PFSK-1 (cell line): ENCODE measurements at regions not wholly inside any gene's neighbourhood (a gene's known extent, or its start where the extent isn't known, plus 50 kb on each side); places are given as distances from the start of the nearest gene placed in this dataset.

ENCODE experiments used
- FOXP2 ChIP-seq: optimal IDR thresholded peaks from 2 replicates; pipeline ENCODE3; 2011; ENCODE audit warnings: borderline replicate concordance, control low read depth, inconsistent platforms; ENCODE audit not compliant: insufficient read depth; ENCODE audit errors: extremely low read length, extremely low read depth
- POLR2AphosphoS5 ChIP-seq: IDR thresholded peaks from 2 replicates; pipeline ENCODE4 v1.6.1; 2012; ENCODE audit warnings: low read depth, mild to moderate bottlenecking, control low read depth, low read length, moderate library complexity
- SIN3A ChIP-seq: IDR thresholded peaks from 2 replicates; pipeline ENCODE4 v1.6.1; 2012; ENCODE audit warnings: mild to moderate bottlenecking, low read length, moderate library complexity, borderline replicate concordance; ENCODE audit not compliant: insufficient read depth
- TAF1 ChIP-seq: IDR thresholded peaks from 2 replicates; pipeline ENCODE4 v1.6.1; 2012; ENCODE audit warnings: low read length, control low read depth, borderline replicate concordance; ENCODE audit not compliant: insufficient read depth
- TF ChIP-seq, protein P1 (sequence below), 2 experiments: IDR thresholded peaks; 2 replicates each; pipeline versions ENCODE4 v1.6.1 to v1.8.0; 2011 to 2012; ENCODE audit warnings: low read depth in 2 of 2, low read length in 2 of 2, control low read depth in 1 of 2, inconsistent platforms in 1 of 2, mild to moderate bottlenecking in 1 of 2, moderate library complexity in 1 of 2; ENCODE audit not compliant: insufficient read depth in 1 of 2

- TF ChIP-seq, protein P1, sequence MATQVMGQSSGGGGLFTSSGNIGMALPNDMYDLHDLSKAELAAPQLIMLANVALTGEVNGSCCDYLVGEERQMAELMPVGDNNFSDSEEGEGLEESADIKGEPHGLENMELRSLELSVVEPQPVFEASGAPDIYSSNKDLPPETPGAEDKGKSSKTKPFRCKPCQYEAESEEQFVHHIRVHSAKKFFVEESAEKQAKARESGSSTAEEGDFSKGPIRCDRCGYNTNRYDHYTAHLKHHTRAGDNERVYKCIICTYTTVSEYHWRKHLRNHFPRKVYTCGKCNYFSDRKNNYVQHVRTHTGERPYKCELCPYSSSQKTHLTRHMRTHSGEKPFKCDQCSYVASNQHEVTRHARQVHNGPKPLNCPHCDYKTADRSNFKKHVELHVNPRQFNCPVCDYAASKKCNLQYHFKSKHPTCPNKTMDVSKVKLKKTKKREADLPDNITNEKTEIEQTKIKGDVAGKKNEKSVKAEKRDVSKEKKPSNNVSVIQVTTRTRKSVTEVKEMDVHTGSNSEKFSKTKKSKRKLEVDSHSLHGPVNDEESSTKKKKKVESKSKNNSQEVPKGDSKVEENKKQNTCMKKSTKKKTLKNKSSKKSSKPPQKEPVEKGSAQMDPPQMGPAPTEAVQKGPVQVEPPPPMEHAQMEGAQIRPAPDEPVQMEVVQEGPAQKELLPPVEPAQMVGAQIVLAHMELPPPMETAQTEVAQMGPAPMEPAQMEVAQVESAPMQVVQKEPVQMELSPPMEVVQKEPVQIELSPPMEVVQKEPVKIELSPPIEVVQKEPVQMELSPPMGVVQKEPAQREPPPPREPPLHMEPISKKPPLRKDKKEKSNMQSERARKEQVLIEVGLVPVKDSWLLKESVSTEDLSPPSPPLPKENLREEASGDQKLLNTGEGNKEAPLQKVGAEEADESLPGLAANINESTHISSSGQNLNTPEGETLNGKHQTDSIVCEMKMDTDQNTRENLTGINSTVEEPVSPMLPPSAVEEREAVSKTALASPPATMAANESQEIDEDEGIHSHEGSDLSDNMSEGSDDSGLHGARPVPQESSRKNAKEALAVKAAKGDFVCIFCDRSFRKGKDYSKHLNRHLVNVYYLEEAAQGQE (IDR thresholded peaks at IDR 0.05; ENCODE audit: insufficient read depth in 1 of 2, low read depth in 2 of 2, low read length in 2 of 2) = no peak
- TF ChIP-seq POLR2AphosphoS5 (no peak), TAF1 (no peak), FOXP2 (no peak), SIN3A (no peak)
These were observed 197.7 kb downstream of the NRP2 start for GRCh38 chr2:205880048-205880447.

- TF ChIP-seq TAF1 (no peak), FOXP2 (no peak), POLR2AphosphoS5 (no peak), SIN3A (no peak)
- TF ChIP-seq, protein P1 (IDR thresholded peaks at IDR 0.05; ENCODE audit: insufficient read depth in 1 of 2, low read depth in 2 of 2, low read length in 2 of 2) = no peak
These were observed 196.9 kb downstream of the NRP2 start for GRCh38 chr2:205878999-205879762.

GRCh38 chr2:205877496-205877895 lies 195.2 kb downstream of the NRP2 start:
- no peak for TF ChIP-seq POLR2AphosphoS5
- TF ChIP-seq, protein P1 (IDR thresholded peaks at IDR 0.05; ENCODE audit: insufficient read depth in 1 of 2, low read depth in 2 of 2, low read length in 2 of 2) = no peak
- TF ChIP-seq SIN3A = no peak
- TF ChIP-seq FOXP2 = no peak
- TF ChIP-seq TAF1 = no peak

DNA sequence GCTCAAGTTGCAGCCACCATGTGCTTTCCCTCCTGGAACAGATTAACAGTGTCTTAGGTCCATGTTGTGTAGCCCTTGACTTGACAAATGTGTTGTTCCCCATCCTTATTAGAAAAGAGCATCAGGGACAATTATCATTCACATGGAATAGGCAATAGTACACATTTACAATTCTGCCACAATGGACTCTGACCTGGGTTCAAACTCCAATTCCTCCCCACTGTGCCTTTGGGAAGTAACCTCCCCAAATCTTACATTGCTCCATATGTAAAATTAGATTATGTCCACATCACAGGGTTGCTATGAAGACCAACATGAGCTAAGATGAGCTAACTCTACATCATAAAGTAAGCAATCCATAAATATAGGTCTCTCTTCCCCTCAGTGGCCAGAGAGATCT lies 193.8 kb downstream of the NRP2 start:
- TF ChIP-seq FOXP2 (no peak), TAF1 (no peak), POLR2AphosphoS5 (no peak), SIN3A (no peak)
- TF ChIP-seq, protein P1 (IDR thresholded peaks at IDR 0.05; ENCODE audit: insufficient read depth in 1 of 2, low read depth in 2 of 2, low read length in 2 of 2) = no peak
